ENCODE measurements at regions not wholly inside any gene's neighbourhood (a gene's known extent, or its start where the extent isn't known, plus 50 kb on each side); places are given as distances from the start of the nearest gene placed in this dataset.

DNA sequence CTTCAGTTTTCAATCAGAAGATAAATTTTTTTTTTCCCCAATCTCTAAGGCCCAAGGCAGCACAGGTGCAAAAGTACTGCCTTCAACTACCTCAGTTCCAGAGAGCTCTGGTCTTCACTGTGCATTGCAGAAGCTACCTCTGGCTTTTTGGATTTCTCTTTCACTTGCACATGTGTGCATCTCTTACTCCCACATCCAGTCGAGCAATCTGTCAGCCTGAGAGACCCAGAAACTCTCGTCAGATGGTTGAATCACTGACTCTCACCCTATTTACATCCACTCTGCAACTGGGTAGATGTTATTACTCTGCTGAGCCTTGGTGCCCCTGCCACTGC lies 813.8 kb downstream of the NR2F2 start:
- Histone ChIP-seq H3K9ac (no peak overlapping the region), H4K20me1 (ENCODE audit: insufficient read depth) (no peaks in the 10 kb centered on the region), H3K4me2 (no peak overlapping the region), H3K27me3 (ENCODE audit: insufficient read depth, low read depth) (no peaks in the 10 kb centered on the region), H2AFZ (ENCODE audit: low read depth) (no peak overlapping the region), H3K36me3 (ENCODE audit: insufficient read depth) (no peaks in the 10 kb centered on the region), H3K79me2 (ENCODE audit: insufficient read depth, low read depth) (no peaks in the 10 kb centered on the region), H3K4me1 (ENCODE audit: low read depth, poor library complexity, severe bottlenecking) (no peaks in the 10 kb centered on the region), H3K4me3 (IDR thresholded peaks at IDR 0.05; ENCODE audit: insufficient read depth, low read depth, low read length) (no peak overlapping the region), H3K27ac (no peak overlapping the region)
- TF ChIP-seq, protein P1, sequence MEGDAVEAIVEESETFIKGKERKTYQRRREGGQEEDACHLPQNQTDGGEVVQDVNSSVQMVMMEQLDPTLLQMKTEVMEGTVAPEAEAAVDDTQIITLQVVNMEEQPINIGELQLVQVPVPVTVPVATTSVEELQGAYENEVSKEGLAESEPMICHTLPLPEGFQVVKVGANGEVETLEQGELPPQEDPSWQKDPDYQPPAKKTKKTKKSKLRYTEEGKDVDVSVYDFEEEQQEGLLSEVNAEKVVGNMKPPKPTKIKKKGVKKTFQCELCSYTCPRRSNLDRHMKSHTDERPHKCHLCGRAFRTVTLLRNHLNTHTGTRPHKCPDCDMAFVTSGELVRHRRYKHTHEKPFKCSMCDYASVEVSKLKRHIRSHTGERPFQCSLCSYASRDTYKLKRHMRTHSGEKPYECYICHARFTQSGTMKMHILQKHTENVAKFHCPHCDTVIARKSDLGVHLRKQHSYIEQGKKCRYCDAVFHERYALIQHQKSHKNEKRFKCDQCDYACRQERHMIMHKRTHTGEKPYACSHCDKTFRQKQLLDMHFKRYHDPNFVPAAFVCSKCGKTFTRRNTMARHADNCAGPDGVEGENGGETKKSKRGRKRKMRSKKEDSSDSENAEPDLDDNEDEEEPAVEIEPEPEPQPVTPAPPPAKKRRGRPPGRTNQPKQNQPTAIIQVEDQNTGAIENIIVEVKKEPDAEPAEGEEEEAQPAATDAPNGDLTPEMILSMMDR (conservative IDR thresholded peaks at IDR 0.05; ENCODE audit: low read depth, low read length): no peak

DNA sequence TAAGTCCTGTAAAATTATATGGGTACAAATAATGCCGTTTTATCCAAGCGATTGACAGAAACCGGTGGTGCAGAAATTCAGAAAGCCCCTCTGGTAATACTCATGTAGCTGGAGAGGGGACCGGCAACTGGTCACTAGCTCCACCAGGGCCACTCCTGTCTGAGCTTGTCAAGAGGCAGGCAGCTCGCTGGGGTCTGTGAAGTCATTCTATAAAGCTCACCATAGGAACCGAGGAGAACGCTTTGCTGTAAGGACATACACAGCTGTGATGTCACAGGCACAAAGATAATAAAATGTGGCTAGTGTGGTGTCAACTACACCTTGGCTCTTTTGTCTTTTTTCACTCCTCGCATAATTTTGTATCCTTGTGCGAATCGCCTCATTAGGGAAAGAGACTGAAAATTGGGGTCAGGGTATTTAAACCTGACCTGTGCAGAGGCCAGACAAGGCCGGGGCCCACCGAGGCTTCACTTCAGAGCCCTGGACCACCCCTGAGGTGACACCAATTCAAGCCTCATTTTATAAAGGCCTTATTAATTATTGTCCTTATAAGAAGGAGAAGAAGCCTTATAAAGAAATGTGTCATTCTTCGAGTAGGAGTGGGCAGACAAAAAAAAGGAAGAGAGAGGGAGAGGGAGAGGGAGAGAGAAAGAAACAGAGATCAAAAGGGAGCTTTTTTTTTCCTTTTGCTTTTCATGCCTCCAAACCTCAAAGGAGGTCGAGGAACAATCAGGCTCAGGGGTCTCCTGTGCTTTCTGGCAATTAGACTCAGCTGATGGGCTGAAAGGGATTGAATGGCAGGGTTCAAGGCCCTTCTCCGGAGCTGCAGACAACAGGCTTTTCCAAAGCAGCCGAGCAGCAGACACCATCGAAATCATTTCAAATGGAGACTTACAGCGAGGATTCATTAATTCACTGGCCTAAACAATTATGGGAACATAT lies 813.3 kb upstream of the ARRDC4 start:
- Histone ChIP-seq H3K36me3 (ENCODE audit: insufficient read depth) (no peaks in the 10 kb centered on the region), H2AFZ (ENCODE audit: low read depth) (no peak overlapping the region), H3K4me3 (IDR thresholded peaks at IDR 0.05; ENCODE audit: insufficient read depth, low read depth, low read length) (no peak overlapping the region), H3K4me1 (ENCODE audit: low read depth, poor library complexity, severe bottlenecking) (no peaks in the 10 kb centered on the region), H3K27ac (no peak overlapping the region), H4K20me1 (ENCODE audit: insufficient read depth) (no peaks in the 10 kb centered on the region), H3K9ac (no peak overlapping the region), H3K27me3 (ENCODE audit: insufficient read depth, low read depth) (no peaks in the 10 kb centered on the region), H3K79me2 (ENCODE audit: insufficient read depth, low read depth) (no peaks in the 10 kb centered on the region), H3K4me2 (no peak overlapping the region)
- TF ChIP-seq, protein P1 (conservative IDR thresholded peaks at IDR 0.05; ENCODE audit: low read depth, low read length): no peak

DNA sequence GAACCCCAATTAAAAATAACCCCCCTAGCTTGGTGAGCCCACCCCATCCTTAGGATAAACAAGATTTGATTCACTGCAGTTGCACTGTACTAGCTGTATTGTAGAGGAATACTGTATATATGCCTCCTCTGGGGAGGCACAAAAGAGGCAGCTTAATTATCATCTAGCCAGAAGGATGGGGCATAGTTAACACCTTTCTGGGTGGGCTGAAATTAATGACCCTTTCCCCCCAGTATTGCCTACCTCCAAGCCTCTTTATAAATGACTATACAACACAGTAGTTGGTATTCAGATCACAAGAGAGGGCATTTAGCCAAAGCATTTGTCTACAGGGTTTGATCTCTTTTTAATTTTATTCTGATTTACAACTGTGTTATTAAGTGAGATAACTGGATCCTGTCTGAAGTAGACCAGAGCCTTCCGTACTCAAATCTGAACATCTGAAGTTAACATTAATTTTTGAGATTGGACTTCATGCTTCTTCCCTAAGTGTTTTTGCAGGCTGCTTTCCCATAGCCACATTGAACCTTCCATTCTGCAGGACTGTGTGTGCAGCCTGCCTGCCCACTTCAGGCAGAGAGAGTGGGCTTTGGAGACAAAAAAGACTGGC lies 807.0 kb upstream of the ARRDC4 start:
- no peak overlapping the region for H3K4me3 ChIP-seq (IDR thresholded peaks at IDR 0.05; ENCODE audit: insufficient read depth, low read depth, low read length)
- H3K79me2 ChIP-seq (ENCODE audit: insufficient read depth, low read depth): no peaks in the 10 kb centered on the region
- TF ChIP-seq, protein P1 (conservative IDR thresholded peaks at IDR 0.05; ENCODE audit: low read depth, low read length): no peak
- no peaks in the 10 kb centered on the region for H3K36me3 ChIP-seq (ENCODE audit: insufficient read depth)
- no peaks in the 10 kb centered on the region for H4K20me1 ChIP-seq (ENCODE audit: insufficient read depth)
- H3K27me3 ChIP-seq (ENCODE audit: insufficient read depth, low read depth): no peaks in the 10 kb centered on the region
- H3K9ac ChIP-seq: no peak overlapping the region
- H3K4me1 ChIP-seq (ENCODE audit: low read depth, poor library complexity, severe bottlenecking): no peaks in the 10 kb centered on the region
- H3K4me2 ChIP-seq: no peak overlapping the region
- no peak overlapping the region for H2AFZ ChIP-seq (ENCODE audit: low read depth)
- no peak overlapping the region for H3K27ac ChIP-seq

DNA sequence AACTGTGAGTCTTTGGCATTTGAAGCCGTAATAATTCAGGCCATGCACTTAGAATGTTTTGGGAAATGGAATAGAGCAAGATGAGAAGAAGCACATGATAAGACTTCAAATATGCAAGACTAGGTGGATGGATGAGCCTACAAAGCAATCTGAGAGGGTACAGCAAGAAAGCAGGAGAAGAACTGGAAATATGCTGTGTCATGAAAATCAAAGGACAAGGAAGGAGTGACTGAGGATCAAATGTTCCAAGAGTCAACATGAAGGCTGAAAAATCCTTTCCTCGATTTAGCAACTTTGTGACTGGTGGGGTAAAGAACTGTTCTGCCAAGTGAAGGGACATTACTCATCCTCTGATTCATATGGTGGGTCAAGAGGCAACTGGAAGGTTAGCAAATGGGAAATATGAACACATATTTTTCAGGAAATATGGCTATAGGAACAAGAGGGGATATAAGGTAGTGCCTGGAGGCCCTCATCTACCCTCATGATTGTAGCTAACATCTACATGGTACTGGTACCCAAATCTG lies 803.7 kb upstream of the ARRDC4 start:
- no peaks in the 10 kb centered on the region for H3K36me3 ChIP-seq (ENCODE audit: insufficient read depth)
- no peak overlapping the region for H3K9ac ChIP-seq
- H3K79me2 ChIP-seq (ENCODE audit: insufficient read depth, low read depth): no peaks in the 10 kb centered on the region
- TF ChIP-seq, protein P1 (conservative IDR thresholded peaks at IDR 0.05; ENCODE audit: low read depth, low read length): no peak
- H3K4me3 ChIP-seq (IDR thresholded peaks at IDR 0.05; ENCODE audit: insufficient read depth, low read depth, low read length): no peak overlapping the region
- no peak overlapping the region for H3K27ac ChIP-seq
- no peak overlapping the region for H2AFZ ChIP-seq (ENCODE audit: low read depth)
- H3K4me2 ChIP-seq: no peak overlapping the region
- no peaks in the 10 kb centered on the region for H4K20me1 ChIP-seq (ENCODE audit: insufficient read depth)
- no peaks in the 10 kb centered on the region for H3K27me3 ChIP-seq (ENCODE audit: insufficient read depth, low read depth)
- H3K4me1 ChIP-seq (ENCODE audit: low read depth, poor library complexity, severe bottlenecking): no peaks in the 10 kb centered on the region

Measured in KMS-11 (cell line).